ENCODE measurements at regions not wholly inside any gene's neighbourhood (a gene's known extent, or its start where the extent isn't known, plus 50 kb on each side); places are given as distances from the start of the nearest gene placed in this dataset.

- Mint-ChIP-seq H3K9me3 (no peaks in the 10 kb centered on the region), H3K4me1 (no peaks in the 10 kb centered on the region), H3K36me3 (ENCODE audit: low read depth) (no peaks in the 10 kb centered on the region), H3K27me3 (no peaks in the 10 kb centered on the region), H3K4me3 (no peak overlapping the region), H3K27ac (no peak overlapping the region)
- intact Hi-C loops (cut with micrococcal nuclease), result no loop called here
- no peak for DNase-seq
Observed at GRCh38 chr2:183606718-183607085, 482.5 kb downstream of the NUP35 start.

- H3K27ac Mint-ChIP-seq, result no peak overlapping the region
- H3K4me1 Mint-ChIP-seq, result no peaks in the 10 kb centered on the region
- no peak overlapping the region for H3K4me3 Mint-ChIP-seq
- intact Hi-C loops (cut with micrococcal nuclease), result no loop called here
- no peaks in the 10 kb centered on the region for H3K9me3 Mint-ChIP-seq
- no peaks in the 10 kb centered on the region for H3K27me3 Mint-ChIP-seq
- no peak for DNase-seq
- H3K36me3 Mint-ChIP-seq (ENCODE audit: low read depth), result no peaks in the 10 kb centered on the region
Observed at GRCh38 chr2:183607995-183608394, 483.8 kb downstream of the NUP35 start.

- no peak for DNase-seq
- intact Hi-C loops (cut with micrococcal nuclease), result no loop called here
- Mint-ChIP-seq H3K4me1 (no peaks in the 10 kb centered on the region), H3K4me3 (no peak overlapping the region), H3K27ac (no peak overlapping the region), H3K27me3 (no peaks in the 10 kb centered on the region), H3K9me3 (no peaks in the 10 kb centered on the region), H3K36me3 (ENCODE audit: low read depth) (no peaks in the 10 kb centered on the region)
Observed at GRCh38 chr2:183608747-183609146, 484.5 kb downstream of the NUP35 start.

- Mint-ChIP-seq H3K4me1 (no peaks in the 10 kb centered on the region), H3K36me3 (ENCODE audit: low read depth) (no peaks in the 10 kb centered on the region), H3K9me3 (no peaks in the 10 kb centered on the region), H3K4me3 (no peak overlapping the region), H3K27me3 (no peaks in the 10 kb centered on the region), H3K27ac (no peak overlapping the region)
- DNase-seq, result no peak
- intact Hi-C loops (cut with micrococcal nuclease), result no loop called here
Observed at GRCh38 chr2:183610724-183611123, 486.5 kb downstream of the NUP35 start.

- Mint-ChIP-seq H3K4me3 (no peak overlapping the region), H3K36me3 (ENCODE audit: low read depth) (no peaks in the 10 kb centered on the region), H3K9me3 (peaks cover 6% of the 10 kb centered on the region), H3K4me1 (no peaks in the 10 kb centered on the region), H3K27ac (no peak overlapping the region), H3K27me3 (no peaks in the 10 kb centered on the region)
- intact Hi-C loops (cut with micrococcal nuclease), result no loop called here
- DNase-seq, result no peak
Observed at GRCh38 chr2:183614799-183615435, 490.7 kb downstream of the NUP35 start.

- intact Hi-C loops (cut with micrococcal nuclease), result no loop called here
- no peaks in the 10 kb centered on the region for H3K36me3 Mint-ChIP-seq (ENCODE audit: low read depth)
Observed at GRCh38 chr2:183623227-183623626, 499.0 kb downstream of the NUP35 start.

GRCh38 chr2:183630964-183631363 lies 506.7 kb downstream of the NUP35 start:
- Mint-ChIP-seq H3K9me3 (no peaks in the 10 kb centered on the region), H3K4me3 (no peak overlapping the region), H3K27me3 (no peaks in the 10 kb centered on the region), H3K4me1 (no peaks in the 10 kb centered on the region), H3K36me3 (ENCODE audit: low read depth) (no peaks in the 10 kb centered on the region), H3K27ac (no peak overlapping the region)
- intact Hi-C loops (cut with micrococcal nuclease), result no loop called here
- DNase-seq, result no peak

More at GRCh38 chr2:183623227-183623626, 499.0 kb downstream of the NUP35 start:
- peaks cover 12% of the 10 kb centered on the region for H3K9me3 Mint-ChIP-seq
- H3K4me3 Mint-ChIP-seq, result no peak overlapping the region
- H3K27me3 Mint-ChIP-seq, result no peaks in the 10 kb centered on the region
- no peak for DNase-seq
- no peak overlapping the region for H3K27ac Mint-ChIP-seq
- no peaks in the 10 kb centered on the region for H3K4me1 Mint-ChIP-seq

- Mint-ChIP-seq H3K27ac (no peak overlapping the region), H3K4me1 (no peaks in the 10 kb centered on the region), H3K4me3 (no peak overlapping the region), H3K36me3 (ENCODE audit: low read depth) (no peaks in the 10 kb centered on the region), H3K27me3 (no peaks in the 10 kb centered on the region), H3K9me3 (no peaks in the 10 kb centered on the region)
- DNase-seq, result no peak
- intact Hi-C loops (cut with micrococcal nuclease), result no loop called here
Observed at GRCh38 chr2:183656121-183656520, 531.9 kb downstream of the NUP35 start.

- H3K9me3 Mint-ChIP-seq, result no peaks in the 10 kb centered on the region
- no peak for DNase-seq
- no peaks in the 10 kb centered on the region for H3K36me3 Mint-ChIP-seq (ENCODE audit: low read depth)
- no peaks in the 10 kb centered on the region for H3K4me1 Mint-ChIP-seq
- intact Hi-C loops (cut with micrococcal nuclease), result no loop called here
- H3K4me3 Mint-ChIP-seq, result no peak overlapping the region
- no peaks in the 10 kb centered on the region for H3K27me3 Mint-ChIP-seq
- no peak overlapping the region for H3K27ac Mint-ChIP-seq
Observed at GRCh38 chr2:183665425-183665824, 541.2 kb downstream of the NUP35 start.

GRCh38 chr2:183666031-183666430 lies 541.8 kb downstream of the NUP35 start:
- Mint-ChIP-seq H3K9me3 (no peaks in the 10 kb centered on the region), H3K36me3 (ENCODE audit: low read depth) (no peaks in the 10 kb centered on the region), H3K27ac (no peak overlapping the region), H3K4me1 (no peaks in the 10 kb centered on the region), H3K27me3 (no peaks in the 10 kb centered on the region), H3K4me3 (no peak overlapping the region)
- intact Hi-C loops (cut with micrococcal nuclease), result no loop called here
- no peak for DNase-seq

- Mint-ChIP-seq H3K27ac (no peak overlapping the region), H3K27me3 (no peaks in the 10 kb centered on the region), H3K4me3 (no peak overlapping the region), H3K36me3 (ENCODE audit: low read depth) (no peaks in the 10 kb centered on the region), H3K4me1 (no peaks in the 10 kb centered on the region), H3K9me3 (no peaks in the 10 kb centered on the region)
- intact Hi-C loops (cut with micrococcal nuclease), result no loop called here
- no peak for DNase-seq
Observed at GRCh38 chr2:183671233-183671632, 547.0 kb downstream of the NUP35 start.

- Mint-ChIP-seq H3K4me1 (no peaks in the 10 kb centered on the region), H3K4me3 (no peak overlapping the region), H3K27me3 (no peaks in the 10 kb centered on the region), H3K9me3 (peaks cover 3% of the 10 kb centered on the region), H3K36me3 (ENCODE audit: low read depth) (no peaks in the 10 kb centered on the region), H3K27ac (no peak overlapping the region)
- intact Hi-C loops (cut with micrococcal nuclease), result no loop called here
- no peak for DNase-seq
Observed at GRCh38 chr2:183678908-183679307, 554.7 kb downstream of the NUP35 start.

GRCh38 chr2:183680573-183680972 lies 556.3 kb downstream of the NUP35 start:
- Mint-ChIP-seq H3K27me3 (no peaks in the 10 kb centered on the region), H3K9me3 (peaks cover 3% of the 10 kb centered on the region), H3K27ac (no peak overlapping the region), H3K4me3 (no peak overlapping the region), H3K36me3 (ENCODE audit: low read depth) (no peaks in the 10 kb centered on the region), H3K4me1 (no peaks in the 10 kb centered on the region)
- intact Hi-C loops (cut with micrococcal nuclease), result no loop called here
- DNase-seq, result no peak

- Mint-ChIP-seq H3K4me3 (no peak overlapping the region), H3K4me1 (no peaks in the 10 kb centered on the region), H3K27me3 (no peaks in the 10 kb centered on the region), H3K9me3 (peaks cover 12% of the 10 kb centered on the region), H3K36me3 (ENCODE audit: low read depth) (no peaks in the 10 kb centered on the region), H3K27ac (no peak overlapping the region)
- intact Hi-C loops (cut with micrococcal nuclease), result no loop called here
- no peak for DNase-seq
Observed at GRCh38 chr2:183684686-183685085, 560.4 kb downstream of the NUP35 start.

- no peaks in the 10 kb centered on the region for H3K36me3 Mint-ChIP-seq (ENCODE audit: low read depth)
- H3K27me3 Mint-ChIP-seq, result no peaks in the 10 kb centered on the region
- no peak for DNase-seq
- intact Hi-C loops (cut with micrococcal nuclease), result no loop called here
- H3K4me1 Mint-ChIP-seq, result no peaks in the 10 kb centered on the region
- no peak overlapping the region for H3K4me3 Mint-ChIP-seq
- no peak overlapping the region for H3K27ac Mint-ChIP-seq
- H3K9me3 Mint-ChIP-seq, result peaks cover 4% of the 10 kb centered on the region
Observed at GRCh38 chr2:183696028-183696427, 571.8 kb downstream of the NUP35 start.

All from activated CD4-positive, alpha-beta T cell treated with anti-CD3 and anti-CD28 coated beads, Interleukin-2, amount 10 ng/mL, durations not matched to agents 24 days and 14 days (primary cell).